Vagina (tissue), 2 donors: ENCODE measurements at regions not wholly inside any gene's neighbourhood (a gene's known extent, or its start where the extent isn't known, plus 50 kb on each side); places are given as distances from the start of the nearest gene placed in this dataset.

Experiments
- DNase-seq, 2 donors: peaks; one replicate each; pipeline ENCODE4 v3.0.0-alpha.2; 2017; ENCODE audit errors: extremely low spot score in 2 of 2
- H3K27ac ChIP-seq: fragments of 200-600 bp; sonication (generic); one replicate; pipeline ENCODE4 v1.5.1; 2019
- H3K27me3 ChIP-seq: fragments of 200-600 bp; sonication (generic); one replicate; pipeline ENCODE4 v1.5.1; 2019
- H3K36me3 ChIP-seq, 2 donors: fragments of 200-600 bp; sonication (generic); one replicate each; pipeline ENCODE4 v1.5.1; 2017 to 2019
- H3K4me1 ChIP-seq: fragments of 200-600 bp; sonication (generic); one replicate; pipeline ENCODE4 v1.5.1; 2019
- H3K4me3 ChIP-seq, 2 donors: fragments of 200-600 bp; sonication (generic); 1 replicate in 1 of 2; 2 replicates in 1 of 2; pipeline ENCODE4 v1.5.1; 2016 to 2019
- H3K9me3 ChIP-seq: fragments of 200-600 bp; sonication (generic); one replicate; pipeline ENCODE4 v1.5.1; 2019
- CTCF ChIP-seq, 3 experiments: fragments of 450-650 bp in 2 of 3; fragments of 200-600 bp in 1 of 3; sonication (generic) in 1 of 3; IDR thresholded peaks; one replicate each; pipeline ENCODE4 v1.5.1; 2017 to 2019; ENCODE audit warnings: antibody characterized with exemption in 3 of 3, mild to moderate bottlenecking in 2 of 3, moderate library complexity in 2 of 3
- POLR2A ChIP-seq, 2 donors: fragments of 450-650 bp; IDR thresholded peaks; one replicate each; pipeline ENCODE4 v1.6.1; 2017; ENCODE audit warnings: antibody characterized with exemption in 2 of 2, mild to moderate bottlenecking in 2 of 2, moderate library complexity in 2 of 2
- POLR2AphosphoS5 ChIP-seq, 2 donors: sonication (generic); formaldehyde crosslinking; IDR thresholded peaks; one replicate each; pipeline ENCODE4 v1.9.0; 2017; ENCODE audit warnings: antibody characterized with exemption in 2 of 2, mild to moderate bottlenecking in 2 of 2, low read depth in 1 of 2; ENCODE audit not compliant: insufficient read depth in 1 of 2
- intact Hi-C: fragments of 100-400 bp; cut with DNase I; formaldehyde crosslinking; loops from one replicate; pipeline ENCODE4 v1.15.1; 2023

GRCh38 chr12:131610181-131610580, 100.7 kb upstream of the SFSWAP start:
- Histone ChIP-seq H3K4me1 (peaks cover 13% of the 10 kb centered on the region), H3K27ac (no peak overlapping the region), H3K27me3 (no peaks in the 10 kb centered on the region), H3K36me3 (no peaks in the 10 kb centered on the region), H3K9me3 (no peaks in the 10 kb centered on the region), H3K4me3 (no peak overlapping the region)
- intact Hi-C loops: no loop called here
- no peak for DNase-seq
- TF ChIP-seq CTCF (IDR thresholded peaks at IDR 0.05): no peak
- no peak for TF ChIP-seq POLR2AphosphoS5 (IDR thresholded peaks at IDR 0.05; ENCODE audit: insufficient read depth in 1 of 2, low read depth in 1 of 2)
- no peak for TF ChIP-seq POLR2A (IDR thresholded peaks at IDR 0.05)

GRCh38 chr12:131610891-131611290, 100.0 kb upstream of the SFSWAP start:
- TF ChIP-seq POLR2AphosphoS5 (IDR thresholded peaks at IDR 0.05; ENCODE audit: insufficient read depth in 1 of 2, low read depth in 1 of 2) (no peak), POLR2A (IDR thresholded peaks at IDR 0.05) (no peak), CTCF (IDR thresholded peaks at IDR 0.05) (no peak)
- H3K4me3 ChIP-seq: no peak overlapping the region
- DNase-seq: no peak
- H3K27me3 ChIP-seq: no peaks in the 10 kb centered on the region
- H3K27ac ChIP-seq: no peak overlapping the region
- intact Hi-C loops: no loop called here
- H3K4me1 ChIP-seq: peaks cover 13% of the 10 kb centered on the region
- no peaks in the 10 kb centered on the region for H3K36me3 ChIP-seq
- no peaks in the 10 kb centered on the region for H3K9me3 ChIP-seq

GRCh38 chr12:131611416-131612091, 99.3 kb upstream of the SFSWAP start:
- no peak overlapping the region for H3K27ac ChIP-seq
- no peaks in the 10 kb centered on the region for H3K36me3 ChIP-seq
- H3K27me3 ChIP-seq: no peaks in the 10 kb centered on the region
- no peak for TF ChIP-seq CTCF (IDR thresholded peaks at IDR 0.05)
- no peaks in the 10 kb centered on the region for H3K9me3 ChIP-seq
- peaks cover 13% of the 10 kb centered on the region for H3K4me1 ChIP-seq
- no peak overlapping the region for H3K4me3 ChIP-seq
- no peak for DNase-seq
- intact Hi-C loops: no loop called here

- TF ChIP-seq POLR2A (IDR thresholded peaks at IDR 0.05) (no peak), POLR2AphosphoS5 (IDR thresholded peaks at IDR 0.05; ENCODE audit: insufficient read depth in 1 of 2, low read depth in 1 of 2) (no peak), CTCF (IDR thresholded peaks at IDR 0.05) (no peak)
- no peak for DNase-seq
- no peaks in the 10 kb centered on the region for H3K36me3 ChIP-seq
- no peaks in the 10 kb centered on the region for H3K27me3 ChIP-seq
- H3K4me1 ChIP-seq: peaks cover 13% of the 10 kb centered on the region
- intact Hi-C loops: no loop called here
- H3K4me3 ChIP-seq: no peak overlapping the region
- no peak overlapping the region for H3K27ac ChIP-seq
- H3K9me3 ChIP-seq: no peaks in the 10 kb centered on the region
Observed at GRCh38 chr12:131612092-131612755, 98.7 kb upstream of the SFSWAP start.

GRCh38 chr12:131613186-131613585, 97.7 kb upstream of the SFSWAP start:
- H3K4me3 ChIP-seq: no peak overlapping the region
- intact Hi-C loops: no loop called here
- H3K9me3 ChIP-seq: no peaks in the 10 kb centered on the region
- peaks cover 13% of the 10 kb centered on the region for H3K4me1 ChIP-seq
- no peak overlapping the region for H3K27ac ChIP-seq
- no peaks in the 10 kb centered on the region for H3K27me3 ChIP-seq
- H3K36me3 ChIP-seq: no peaks in the 10 kb centered on the region
- no peak for DNase-seq
- no peak for TF ChIP-seq POLR2AphosphoS5 (IDR thresholded peaks at IDR 0.05; ENCODE audit: insufficient read depth in 1 of 2, low read depth in 1 of 2)
- TF ChIP-seq POLR2A (IDR thresholded peaks at IDR 0.05): no peak
- TF ChIP-seq CTCF (IDR thresholded peaks at IDR 0.05): no peak
